SJCRH30 (cell line): ENCODE measurements at regions not wholly inside any gene's neighbourhood (a gene's known extent, or its start where the extent isn't known, plus 50 kb on each side); places are given as distances from the start of the nearest gene placed in this dataset.
A peak's percentile ranks its signal among the peaks of the same experiment; 100 is the strongest.

Experiments used
- DNase-seq, 2 experiments: peaks; one replicate each; pipeline ENCODE4 v3.0.0-alpha.2; 2015 to 2020
- H3K27ac ChIP-seq: fragments of 250-450 bp; sonication (Bioruptor Pico); 2 replicates; pipeline ENCODE4 v1.5.1; 2020; ENCODE audit warnings: mild to moderate bottlenecking, moderate library complexity
- H3K27me3 ChIP-seq: fragments of 250-450 bp; sonication (Bioruptor Pico); 2 replicates; pipeline ENCODE4 v1.5.1; 2020; ENCODE audit warnings: mild to moderate bottlenecking, moderate library complexity
- H3K36me3 ChIP-seq: fragments of 250-450 bp; sonication (Bioruptor Pico); 2 replicates; pipeline ENCODE4 v1.5.1; 2020; ENCODE audit warnings: mild to moderate bottlenecking, moderate library complexity
- H3K4me1 ChIP-seq: fragments of 250-450 bp; sonication (Bioruptor Pico); 2 replicates; pipeline ENCODE4 v1.5.1; 2020; ENCODE audit warnings: mild to moderate bottlenecking, moderate library complexity
- H3K4me3 ChIP-seq: fragments of 250-450 bp; sonication (Bioruptor Pico); 2 replicates; pipeline ENCODE4 v1.5.1; 2020; ENCODE audit warnings: mild to moderate bottlenecking, moderate library complexity
- H3K9me3 ChIP-seq: fragments of 250-450 bp; sonication (Bioruptor Pico); replicated peaks from 2 replicates; pipeline ENCODE4 v1.5.1; 2020; ENCODE audit warnings: mild to moderate bottlenecking, moderate library complexity

DNA sequence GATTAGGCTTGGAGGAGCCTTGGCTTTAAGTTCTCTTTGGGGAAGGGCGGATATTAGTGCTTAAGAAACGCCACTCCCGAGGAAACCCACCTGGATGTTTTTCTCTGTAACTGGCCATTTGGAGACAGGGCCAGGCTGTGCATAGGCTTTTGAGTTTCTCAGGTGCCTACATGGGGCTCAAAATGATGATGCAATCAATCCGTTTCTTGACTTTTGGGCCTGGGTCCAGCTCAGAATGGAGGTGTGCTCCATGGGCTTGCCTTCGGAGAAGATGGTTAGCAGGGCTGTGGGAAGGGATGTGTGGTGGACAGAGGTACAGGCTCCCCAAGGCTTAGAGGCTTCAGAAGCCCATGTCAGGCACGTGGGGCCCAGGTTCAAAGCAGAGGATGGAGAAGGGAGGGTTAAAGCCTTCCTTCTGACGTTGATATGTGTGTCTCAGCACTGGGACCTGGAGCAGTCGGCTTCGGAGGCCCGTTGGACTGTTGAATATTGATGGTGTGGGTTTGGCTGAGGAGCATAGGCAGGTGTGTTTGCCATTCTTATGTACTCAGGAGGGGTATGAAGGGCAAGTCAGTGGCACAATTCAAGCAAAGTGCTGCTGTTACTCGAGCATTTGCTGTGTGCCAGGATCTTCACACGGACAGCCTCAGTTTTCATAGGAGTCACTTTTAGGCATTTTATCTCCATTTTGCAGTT lies 82.8 kb downstream of the SLC25A47 start:
- H3K4me1 ChIP-seq: peaks cover 19% of the 10 kb centered on the region
- no peaks in the 10 kb centered on the region for H3K36me3 ChIP-seq
- H3K9me3 ChIP-seq: no peaks in the 10 kb centered on the region
- no peak overlapping the region for H3K27ac ChIP-seq
- H3K27me3 ChIP-seq: no peaks in the 10 kb centered on the region
- H3K4me3 ChIP-seq: no peak overlapping the region
- DNase-seq: no peak

DNA sequence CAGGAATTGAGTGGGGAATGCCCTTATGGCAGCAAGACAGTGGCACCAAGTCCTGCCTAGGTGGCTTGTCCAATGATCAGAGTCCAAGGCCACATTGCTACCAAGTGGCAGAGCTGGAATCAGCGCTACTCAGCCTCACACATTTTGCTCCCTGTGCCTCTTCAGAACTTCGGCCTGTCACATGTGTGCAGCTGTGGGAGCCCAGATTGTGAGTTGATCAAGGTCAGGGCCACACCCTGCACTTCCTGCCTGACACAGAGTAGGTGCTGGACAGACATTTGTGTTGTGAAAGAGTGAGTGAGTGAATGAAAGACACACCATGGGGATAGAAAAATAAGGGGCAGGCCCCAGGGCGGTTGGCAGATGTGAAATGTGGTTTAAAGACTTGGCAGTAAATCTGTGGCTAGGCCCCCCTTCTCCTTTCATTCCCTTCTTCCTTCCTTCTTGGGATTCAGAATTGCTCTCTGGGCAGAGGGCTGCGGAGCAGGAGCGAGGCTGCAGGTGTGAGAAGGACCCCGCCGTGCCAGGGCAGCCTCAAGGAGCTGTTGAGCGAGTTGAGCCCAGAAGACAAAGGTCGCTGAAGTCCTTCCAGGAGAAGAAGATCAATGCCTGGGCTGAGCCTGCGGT lies 83.5 kb downstream of the SLC25A47 start:
- Histone ChIP-seq H3K27ac (no peak overlapping the region), H3K4me1 (peaks cover 12% of the 10 kb centered on the region), H3K4me3 (no peak overlapping the region), H3K9me3 (no peaks in the 10 kb centered on the region), H3K27me3 (no peaks in the 10 kb centered on the region), H3K36me3 (no peaks in the 10 kb centered on the region)
- no peak for DNase-seq

DNA sequence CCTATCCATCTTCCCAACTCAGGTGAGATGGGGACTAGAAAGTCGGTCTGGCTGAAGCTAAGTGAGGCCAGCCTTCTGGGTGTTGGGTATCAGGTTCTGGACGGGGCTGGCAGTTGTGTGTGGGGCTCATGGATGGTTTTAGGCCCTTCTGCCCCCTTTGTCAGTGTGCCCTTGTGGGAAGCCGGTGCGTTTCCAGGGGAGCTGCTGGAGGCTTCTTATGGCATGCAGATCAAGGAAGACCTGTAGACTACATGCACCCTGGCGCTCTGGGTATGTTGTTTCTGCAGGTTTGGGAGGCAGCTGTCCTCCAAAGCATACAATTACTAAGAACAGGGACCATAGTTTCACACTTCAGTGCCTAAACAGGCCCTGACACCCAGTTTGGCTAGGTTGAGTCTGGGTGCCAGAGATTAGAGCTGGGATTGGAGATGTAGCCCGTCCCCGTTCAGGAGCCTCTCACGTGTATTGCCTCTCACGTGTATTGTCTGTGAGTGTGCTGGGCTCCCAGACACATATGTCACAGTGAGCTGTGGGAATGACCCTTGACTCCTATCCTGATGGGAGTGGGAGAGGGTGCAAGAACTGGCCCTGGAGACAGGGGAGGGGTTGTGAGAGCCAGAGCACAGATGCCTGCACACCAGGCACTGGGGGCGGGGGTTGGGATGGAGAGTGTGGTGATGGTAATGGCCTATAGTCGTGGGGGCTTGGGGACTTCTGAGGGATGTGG lies 84.4 kb downstream of the SLC25A47 start:
- Histone ChIP-seq H3K27ac (no peak overlapping the region), H3K9me3 (no peaks in the 10 kb centered on the region), H3K36me3 (no peaks in the 10 kb centered on the region), H3K27me3 (no peaks in the 10 kb centered on the region), H3K4me3 (no peak overlapping the region), H3K4me1 (peaks cover 3% of the 10 kb centered on the region; the same call in 1 of the 2 replicates)
- DNase-seq: no peak

DNA sequence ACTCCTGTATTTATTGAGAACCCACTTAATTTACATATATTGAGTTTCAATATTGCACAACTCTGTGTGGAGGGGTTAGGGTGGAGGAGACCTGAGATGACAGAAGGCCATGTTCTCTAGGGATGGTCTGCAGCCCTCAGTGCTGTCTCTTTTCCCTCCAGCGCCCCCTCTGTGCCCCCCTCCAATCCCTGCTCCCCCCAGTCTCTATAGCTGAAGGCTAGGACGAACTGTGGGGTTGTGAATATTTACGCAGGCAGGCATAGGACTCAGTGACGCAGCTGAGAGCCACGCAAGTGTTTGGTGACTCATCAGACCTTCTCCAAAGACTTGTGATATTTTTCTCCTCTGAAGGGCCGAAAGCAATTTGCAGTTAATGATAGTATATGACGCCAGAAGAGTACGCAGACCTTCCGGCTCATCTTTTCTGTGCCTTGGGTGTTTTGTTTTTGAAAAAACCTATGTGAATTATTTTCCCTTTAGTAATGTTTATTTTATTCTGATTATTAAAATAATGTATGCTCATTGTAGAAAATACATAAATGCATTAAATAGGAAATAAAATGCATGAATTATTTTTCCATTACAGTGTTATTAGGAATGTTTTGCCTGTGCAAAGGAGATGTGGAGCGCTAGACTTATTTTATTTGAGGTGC lies 85.3 kb downstream of the SLC25A47 start:
- Histone ChIP-seq H3K27me3 (no peaks in the 10 kb centered on the region), H3K4me1 (peaks cover 3% of the 10 kb centered on the region; the same call in 1 of the 2 replicates), H3K9me3 (no peaks in the 10 kb centered on the region), H3K36me3 (no peaks in the 10 kb centered on the region), H3K27ac (no peak overlapping the region), H3K4me3 (no peak overlapping the region)
- DNase-seq: no peak

DNA sequence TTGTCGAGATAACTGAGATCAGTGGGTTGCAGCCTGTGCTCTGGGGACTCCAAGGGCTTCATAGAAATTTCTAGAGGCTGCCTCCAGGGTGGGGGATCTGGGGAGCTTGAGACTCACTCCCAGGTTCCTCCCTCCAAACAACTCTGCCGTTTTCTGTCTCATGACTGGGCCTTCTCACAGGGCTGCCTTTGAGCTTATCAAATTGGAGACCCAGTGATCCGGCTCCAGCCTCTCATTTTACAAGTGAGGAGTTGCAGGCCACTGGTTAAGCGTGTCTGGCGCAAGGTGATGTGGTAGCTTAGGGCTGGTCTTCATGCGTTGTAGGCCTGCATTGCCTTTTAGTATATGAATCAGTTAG lies 85.8 kb downstream of the SLC25A47 start:
- Histone ChIP-seq H3K9me3 (no peaks in the 10 kb centered on the region), H3K4me1 (peaks cover 3% of the 10 kb centered on the region; the same call in 1 of the 2 replicates), H3K27ac (no peak overlapping the region)

GRCh38 chr14:100409651-100410050 lies 86.5 kb downstream of the SLC25A47 start:
- no peak overlapping the region for H3K27ac ChIP-seq
- no peak for DNase-seq
- no peaks in the 10 kb centered on the region for H3K36me3 ChIP-seq
- no peaks in the 10 kb centered on the region for H3K9me3 ChIP-seq
- no peaks in the 10 kb centered on the region for H3K27me3 ChIP-seq
- no peak overlapping the region for H3K4me3 ChIP-seq
- peaks cover 3% of the 10 kb centered on the region; the same call in 1 of the 2 replicates for H3K4me1 ChIP-seq

More for the DNA sequence above, 85.8 kb downstream of the SLC25A47 start:
- H3K36me3 ChIP-seq: no peaks in the 10 kb centered on the region
- H3K4me3 ChIP-seq: no peak overlapping the region
- H3K27me3 ChIP-seq: no peaks in the 10 kb centered on the region
- DNase-seq: no peak

- no peaks in the 10 kb centered on the region for H3K9me3 ChIP-seq
- peak in 1 of 2 experiments; percentile 35 for DNase-seq
- H3K4me3 ChIP-seq: no peak overlapping the region
- peaks cover 3% of the 10 kb centered on the region; the same call in 1 of the 2 replicates for H3K4me1 ChIP-seq
- H3K27ac ChIP-seq: no peak overlapping the region
- H3K27me3 ChIP-seq: no peaks in the 10 kb centered on the region
- H3K36me3 ChIP-seq: no peaks in the 10 kb centered on the region
These were observed 87.0 kb downstream of the SLC25A47 start for GRCh38 chr14:100410056-100410565.

DNA sequence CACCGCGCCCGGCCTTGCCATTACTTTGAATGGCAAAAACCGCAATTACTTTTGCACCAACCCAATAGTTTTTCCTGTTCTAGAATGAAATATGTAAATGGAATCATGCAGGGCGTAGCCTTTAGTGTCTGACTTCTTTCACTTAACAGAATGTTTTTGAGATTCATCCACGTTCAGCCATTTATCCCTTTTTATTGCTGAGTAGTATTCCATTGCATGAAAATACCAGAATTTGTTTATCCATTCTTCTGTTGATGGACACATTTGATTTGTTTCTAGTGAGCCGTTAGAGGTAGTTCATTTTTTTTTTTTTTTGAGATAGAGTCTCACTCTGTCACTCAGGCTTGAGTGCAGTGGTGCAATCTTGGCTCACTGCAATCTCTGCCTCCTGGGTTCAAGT lies 90.6 kb downstream of the SLC25A47 start:
- H3K36me3 ChIP-seq: no peaks in the 10 kb centered on the region
- no peak for DNase-seq
- H3K27ac ChIP-seq: no peak overlapping the region
- peaks cover 3% of the 10 kb centered on the region; the same call in 1 of the 2 replicates for H3K4me1 ChIP-seq
- no peak overlapping the region for H3K4me3 ChIP-seq
- no peaks in the 10 kb centered on the region for H3K27me3 ChIP-seq
- no peaks in the 10 kb centered on the region for H3K9me3 ChIP-seq

- DNase-seq: no peak
- Histone ChIP-seq H3K4me1 (peaks cover 3% of the 10 kb centered on the region), H3K4me3 (no peak overlapping the region), H3K27ac (no peak overlapping the region), H3K36me3 (no peaks in the 10 kb centered on the region), H3K27me3 (no peaks in the 10 kb centered on the region), H3K9me3 (no peaks in the 10 kb centered on the region)
These were observed 92.1 kb downstream of the SLC25A47 start for GRCh38 chr14:100415226-100415625.

DNA sequence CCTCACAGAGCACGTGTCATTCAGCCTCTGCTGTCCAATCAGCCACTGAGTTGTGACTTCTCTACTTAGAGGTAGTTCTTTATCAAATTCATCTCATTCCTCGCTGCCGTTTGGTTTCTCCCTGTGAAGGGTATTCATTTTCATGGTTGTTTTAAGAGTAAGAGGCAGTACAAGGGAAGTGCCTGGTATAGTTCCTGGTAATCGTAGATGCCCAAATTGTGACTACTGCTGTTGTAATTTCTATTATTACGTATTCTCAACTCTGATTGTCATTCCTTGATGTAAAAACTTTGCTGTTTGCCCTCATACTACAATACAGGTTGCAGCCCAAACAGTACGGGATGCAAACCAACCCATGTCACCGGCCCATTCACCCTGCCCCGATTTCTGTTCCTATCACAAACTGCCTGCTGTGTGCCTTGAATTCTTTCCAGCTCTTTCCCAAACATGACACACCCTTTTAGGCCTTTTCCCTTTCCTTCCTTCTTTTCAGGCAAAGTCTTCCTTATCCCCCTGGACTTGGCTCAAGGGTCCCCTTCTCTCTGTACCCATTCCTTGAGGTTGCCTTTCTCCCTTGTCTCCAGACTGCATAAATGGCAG lies 93.0 kb downstream of the SLC25A47 start:
- Histone ChIP-seq H3K27me3 (no peaks in the 10 kb centered on the region), H3K36me3 (no peaks in the 10 kb centered on the region), H3K27ac (no peak overlapping the region), H3K9me3 (no peaks in the 10 kb centered on the region), H3K4me1 (peaks cover 3% of the 10 kb centered on the region), H3K4me3 (no peak overlapping the region)
- no peak for DNase-seq

GRCh38 chr14:100416921-100417860 lies 94.1 kb downstream of the SLC25A47 start:
- no peaks in the 10 kb centered on the region for H3K27me3 ChIP-seq
- H3K36me3 ChIP-seq: no peaks in the 10 kb centered on the region
- peaks cover 3% of the 10 kb centered on the region for H3K4me1 ChIP-seq
- DNase-seq: peak; percentile 51 to 57
- H3K27ac ChIP-seq: no peak overlapping the region
- no peaks in the 10 kb centered on the region for H3K9me3 ChIP-seq
- no peak overlapping the region for H3K4me3 ChIP-seq

DNA sequence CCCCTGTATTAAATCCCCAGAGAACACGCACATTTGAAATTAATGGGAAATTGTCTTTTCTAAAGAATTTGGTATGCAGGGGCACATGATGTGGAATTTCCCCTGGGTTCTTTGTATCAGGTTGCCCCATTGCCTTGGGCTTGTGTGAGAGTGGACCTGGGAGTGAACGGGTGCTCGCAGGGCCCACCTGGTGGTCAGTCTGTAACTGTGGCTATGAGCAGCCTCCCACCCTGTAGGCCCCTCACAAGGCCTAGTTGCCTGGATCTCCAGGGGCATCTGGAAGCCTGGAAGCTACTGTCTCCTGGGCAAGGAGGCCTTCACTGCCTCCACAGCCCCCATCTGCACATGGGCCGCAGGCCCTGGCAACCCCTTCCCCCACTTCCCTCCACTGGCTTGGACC lies 96.7 kb downstream of the SLC25A47 start:
- Histone ChIP-seq H3K27ac (no peak overlapping the region), H3K4me3 (no peak overlapping the region), H3K4me1 (no peaks in the 10 kb centered on the region; the same call in 1 of the 2 replicates), H3K27me3 (no peaks in the 10 kb centered on the region), H3K36me3 (no peaks in the 10 kb centered on the region), H3K9me3 (no peaks in the 10 kb centered on the region)
- DNase-seq: peak in 1 of 2 experiments; percentile 36

- H3K4me3 ChIP-seq: no peak overlapping the region
- H3K9me3 ChIP-seq: no peaks in the 10 kb centered on the region
- no peaks in the 10 kb centered on the region; the same call in 1 of the 2 replicates for H3K4me1 ChIP-seq
- no peak overlapping the region for H3K27ac ChIP-seq
- DNase-seq: peak in 1 of 2 experiments; percentile 29
- no peaks in the 10 kb centered on the region for H3K36me3 ChIP-seq
- no peaks in the 10 kb centered on the region for H3K27me3 ChIP-seq
These were observed 98.8 kb downstream of the SLC25A47 start for GRCh38 chr14:100421756-100422470.
